ENCODE measurements at regions not wholly inside any gene's neighbourhood (a gene's known extent, or its start where the extent isn't known, plus 50 kb on each side); places are given as distances from the start of the nearest gene placed in this dataset.

DNA sequence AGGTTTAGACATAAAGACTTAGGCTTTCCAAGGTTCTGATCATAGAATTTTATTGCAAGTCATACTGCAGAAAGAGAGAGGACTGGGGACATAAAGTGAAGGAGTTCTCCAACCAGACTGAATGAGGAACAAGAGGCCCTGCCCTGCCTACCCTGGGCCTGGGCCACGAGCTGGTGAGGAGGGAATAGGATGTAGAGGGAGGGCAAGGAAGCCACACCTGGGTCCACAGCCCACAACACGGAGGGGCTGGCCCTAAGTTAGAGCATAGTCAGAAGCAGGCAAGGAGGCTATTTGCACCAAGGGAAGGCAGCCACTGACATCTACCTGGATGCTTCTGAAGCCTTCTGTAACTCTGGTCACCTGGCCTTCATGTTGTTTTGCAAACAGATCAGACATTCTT, 82.2 kb upstream of the CXCL12 start (continued):
- TF ChIP-seq, protein P1, sequence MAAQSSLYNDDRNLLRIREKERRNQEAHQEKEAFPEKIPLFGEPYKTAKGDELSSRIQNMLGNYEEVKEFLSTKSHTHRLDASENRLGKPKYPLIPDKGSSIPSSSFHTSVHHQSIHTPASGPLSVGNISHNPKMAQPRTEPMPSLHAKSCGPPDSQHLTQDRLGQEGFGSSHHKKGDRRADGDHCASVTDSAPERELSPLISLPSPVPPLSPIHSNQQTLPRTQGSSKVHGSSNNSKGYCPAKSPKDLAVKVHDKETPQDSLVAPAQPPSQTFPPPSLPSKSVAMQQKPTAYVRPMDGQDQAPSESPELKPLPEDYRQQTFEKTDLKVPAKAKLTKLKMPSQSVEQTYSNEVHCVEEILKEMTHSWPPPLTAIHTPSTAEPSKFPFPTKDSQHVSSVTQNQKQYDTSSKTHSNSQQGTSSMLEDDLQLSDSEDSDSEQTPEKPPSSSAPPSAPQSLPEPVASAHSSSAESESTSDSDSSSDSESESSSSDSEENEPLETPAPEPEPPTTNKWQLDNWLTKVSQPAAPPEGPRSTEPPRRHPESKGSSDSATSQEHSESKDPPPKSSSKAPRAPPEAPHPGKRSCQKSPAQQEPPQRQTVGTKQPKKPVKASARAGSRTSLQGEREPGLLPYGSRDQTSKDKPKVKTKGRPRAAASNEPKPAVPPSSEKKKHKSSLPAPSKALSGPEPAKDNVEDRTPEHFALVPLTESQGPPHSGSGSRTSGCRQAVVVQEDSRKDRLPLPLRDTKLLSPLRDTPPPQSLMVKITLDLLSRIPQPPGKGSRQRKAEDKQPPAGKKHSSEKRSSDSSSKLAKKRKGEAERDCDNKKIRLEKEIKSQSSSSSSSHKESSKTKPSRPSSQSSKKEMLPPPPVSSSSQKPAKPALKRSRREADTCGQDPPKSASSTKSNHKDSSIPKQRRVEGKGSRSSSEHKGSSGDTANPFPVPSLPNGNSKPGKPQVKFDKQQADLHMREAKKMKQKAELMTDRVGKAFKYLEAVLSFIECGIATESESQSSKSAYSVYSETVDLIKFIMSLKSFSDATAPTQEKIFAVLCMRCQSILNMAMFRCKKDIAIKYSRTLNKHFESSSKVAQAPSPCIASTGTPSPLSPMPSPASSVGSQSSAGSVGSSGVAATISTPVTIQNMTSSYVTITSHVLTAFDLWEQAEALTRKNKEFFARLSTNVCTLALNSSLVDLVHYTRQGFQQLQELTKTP (IDR thresholded peaks at IDR 0.05; ENCODE audit: low read depth in 1 of 2, partially characterized antibody in 2 of 2): no peak
- TF ChIP-seq, protein P2, sequence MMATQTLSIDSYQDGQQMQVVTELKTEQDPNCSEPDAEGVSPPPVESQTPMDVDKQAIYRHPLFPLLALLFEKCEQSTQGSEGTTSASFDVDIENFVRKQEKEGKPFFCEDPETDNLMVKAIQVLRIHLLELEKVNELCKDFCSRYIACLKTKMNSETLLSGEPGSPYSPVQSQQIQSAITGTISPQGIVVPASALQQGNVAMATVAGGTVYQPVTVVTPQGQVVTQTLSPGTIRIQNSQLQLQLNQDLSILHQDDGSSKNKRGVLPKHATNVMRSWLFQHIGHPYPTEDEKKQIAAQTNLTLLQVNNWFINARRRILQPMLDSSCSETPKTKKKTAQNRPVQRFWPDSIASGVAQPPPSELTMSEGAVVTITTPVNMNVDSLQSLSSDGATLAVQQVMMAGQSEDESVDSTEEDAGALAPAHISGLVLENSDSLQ (IDR thresholded peaks at IDR 0.05): no peak
- TF ChIP-seq TAL1 (IDR thresholded peaks at IDR 0.05): no peak
- TF ChIP-seq, protein P3, sequence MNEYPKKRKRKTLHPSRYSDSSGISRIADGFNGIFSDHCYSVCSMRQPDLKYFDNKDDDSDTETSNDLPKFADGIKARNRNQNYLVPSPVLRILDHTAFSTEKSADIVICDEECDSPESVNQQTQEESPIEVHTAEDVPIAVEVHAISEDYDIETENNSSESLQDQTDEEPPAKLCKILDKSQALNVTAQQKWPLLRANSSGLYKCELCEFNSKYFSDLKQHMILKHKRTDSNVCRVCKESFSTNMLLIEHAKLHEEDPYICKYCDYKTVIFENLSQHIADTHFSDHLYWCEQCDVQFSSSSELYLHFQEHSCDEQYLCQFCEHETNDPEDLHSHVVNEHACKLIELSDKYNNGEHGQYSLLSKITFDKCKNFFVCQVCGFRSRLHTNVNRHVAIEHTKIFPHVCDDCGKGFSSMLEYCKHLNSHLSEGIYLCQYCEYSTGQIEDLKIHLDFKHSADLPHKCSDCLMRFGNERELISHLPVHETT (CRISPR knock-in tag; conservative IDR thresholded peaks at IDR 0.05 in 1 of 2, IDR thresholded peaks at IDR 0.05 in 1 of 2): no peak
- no peak for TF ChIP-seq HNRNPL (IDR thresholded peaks at IDR 0.05; ENCODE audit: low read depth, low read length)

Measured in K562 (cell line).